ENCODE measurements at regions not wholly inside any gene's neighbourhood (a gene's known extent, or its start where the extent isn't known, plus 50 kb on each side); places are given as distances from the start of the nearest gene placed in this dataset.

- Histone ChIP-seq H3K9me3 (ENCODE audit: control insufficient read depth, low read depth, low read length) (no peaks in the 10 kb centered on the region), H3K36me3 (ENCODE audit: control insufficient read depth in 2 of 2, extremely low read depth in 1 of 2, insufficient read depth in 2 of 2, low read length in 2 of 2) (no peaks in the 10 kb centered on the region), H3K4me2 (ENCODE audit: control insufficient read depth, extremely low read depth, insufficient read depth, low read depth, low read length) (no peak overlapping the region), H3K4me1 (ENCODE audit: control insufficient read depth, extremely low read depth, insufficient read depth, low read length) (no peaks in the 10 kb centered on the region), H4K20me1 (ENCODE audit: control insufficient read depth, extremely low read depth, insufficient read depth, low read length) (no peaks in the 10 kb centered on the region), H3K27ac (ENCODE audit: control insufficient read depth, insufficient read depth, low read length) (no peak overlapping the region), H2AFZ (ENCODE audit: control insufficient read depth, low read length) (no peak overlapping the region), H3K79me2 (ENCODE audit: control insufficient read depth, insufficient read depth, low read length) (no peaks in the 10 kb centered on the region), H3K27me3 (ENCODE audit: control insufficient read depth, extremely low read depth, insufficient read depth, low read length) (no peaks in the 10 kb centered on the region), H3K4me3 (ENCODE audit: control insufficient read depth in 2 of 3, extremely low read depth in 1 of 3, insufficient read depth in 2 of 3, low read depth in 1 of 3, low read length in 3 of 3) (no peak overlapping the region), H3K9me1 (ENCODE audit: control insufficient read depth, extremely low read depth, insufficient read depth, low read length) (no peaks in the 10 kb centered on the region), H3K9ac (ENCODE audit: control insufficient read depth, extremely low read depth, insufficient read depth, low read length) (no peak overlapping the region)
- dilution Hi-C loops (cut with MboI; ENCODE audit: extremely low pct_ligation_motif_present, low sequenced_read_pairs): no loop called here
- no peak for TF ChIP-seq CTCF (optimal IDR thresholded peaks at IDR 0.05 in 1 of 3, IDR thresholded peaks at IDR 0.05 in 1 of 3, conservative IDR thresholded peaks at IDR 0.05 in 1 of 3; ENCODE audit: extremely low read depth in 1 of 3, insufficient read depth in 2 of 3, low read length in 3 of 3)
- TF ChIP-seq EZH2 (IDR thresholded peaks at IDR 0.05; ENCODE audit: low read length): no peak
- FAIRE-seq (no peak), DNase-seq (ENCODE audit: low read depth, low spot score) (no peak)
These were observed 305.0 kb upstream of the PIK3R1 start for GRCh38 chr5:67910546-67910945.

- no peaks in the 10 kb centered on the region for H3K36me3 ChIP-seq (ENCODE audit: control insufficient read depth in 2 of 2, extremely low read depth in 1 of 2, insufficient read depth in 2 of 2, low read length in 2 of 2)
- H3K27me3 ChIP-seq (ENCODE audit: control insufficient read depth, extremely low read depth, insufficient read depth, low read length): no peaks in the 10 kb centered on the region
- H3K9me3 ChIP-seq (ENCODE audit: control insufficient read depth, low read depth, low read length): no peaks in the 10 kb centered on the region
- no peak overlapping the region for H3K4me2 ChIP-seq (ENCODE audit: control insufficient read depth, extremely low read depth, insufficient read depth, low read depth, low read length)
- FAIRE-seq (no peak), DNase-seq (ENCODE audit: low read depth, low spot score) (no peak)
- no peaks in the 10 kb centered on the region for H3K4me1 ChIP-seq (ENCODE audit: control insufficient read depth, extremely low read depth, insufficient read depth, low read length)
- no peaks in the 10 kb centered on the region for H3K79me2 ChIP-seq (ENCODE audit: control insufficient read depth, insufficient read depth, low read length)
- no peak overlapping the region for H3K27ac ChIP-seq (ENCODE audit: control insufficient read depth, insufficient read depth, low read length)
- no peak for TF ChIP-seq CTCF (optimal IDR thresholded peaks at IDR 0.05 in 1 of 3, IDR thresholded peaks at IDR 0.05 in 1 of 3, conservative IDR thresholded peaks at IDR 0.05 in 1 of 3; ENCODE audit: extremely low read depth in 1 of 3, insufficient read depth in 2 of 3, low read length in 3 of 3)
- TF ChIP-seq EZH2 (IDR thresholded peaks at IDR 0.05; ENCODE audit: low read length): no peak
- dilution Hi-C loops (cut with MboI; ENCODE audit: extremely low pct_ligation_motif_present, low sequenced_read_pairs): no loop called here
- H3K9ac ChIP-seq (ENCODE audit: control insufficient read depth, extremely low read depth, insufficient read depth, low read length): no peak overlapping the region
- no peak overlapping the region for H3K4me3 ChIP-seq (ENCODE audit: control insufficient read depth in 2 of 3, extremely low read depth in 1 of 3, insufficient read depth in 2 of 3, low read depth in 1 of 3, low read length in 3 of 3)
- H2AFZ ChIP-seq (ENCODE audit: control insufficient read depth, low read length): no peak overlapping the region
- no peaks in the 10 kb centered on the region for H4K20me1 ChIP-seq (ENCODE audit: control insufficient read depth, extremely low read depth, insufficient read depth, low read length)
- H3K9me1 ChIP-seq (ENCODE audit: control insufficient read depth, extremely low read depth, insufficient read depth, low read length): no peaks in the 10 kb centered on the region
These were observed 307.3 kb upstream of the PIK3R1 start for GRCh38 chr5:67908126-67908765.
